PC-3 (cell line): ENCODE measurements at regions not wholly inside any gene's neighbourhood (a gene's known extent, or its start where the extent isn't known, plus 50 kb on each side); places are given as distances from the start of the nearest gene placed in this dataset.

Experiments used
- ATAC-seq: fragments of 200-7000 bp; cut with Tn5 transposase; 2 replicates; pipeline ENCODE4 v1.9.1; 2020; ENCODE audit warnings: mild to moderate bottlenecking, moderate library complexity
- BruUV-seq: library from RNA; stranded (reverse); fragments of 400-500 nt; replicated peaks from 2 replicates; lab custom pipeline; 2021; lab: Mats Ljungman, UMichigan
- CTCF ChIA-PET: fragments of 300-600 bp; sonication (Branson Sonifier 250); formaldehyde crosslinking; loops from one replicate; lab custom pipeline; 2022; ENCODE audit warnings: antibody characterized with exemption; lab: Charles Lee
- POLR2A ChIA-PET: fragments of 300-600 bp; sonication (Branson Sonifier 250); formaldehyde crosslinking; loops from one replicate; lab custom pipeline; 2022; ENCODE audit warnings: antibody characterized with exemption; ENCODE audit not compliant: unreplicated experiment; lab: Charles Lee
- DNase-seq: peaks from one replicate; pipeline ENCODE4 v3.0.0-alpha.2; 2015
- H2AFZ ChIP-seq: fragments of 300-600 bp; sonication (generic); 2 replicates; pipeline ENCODE4 v1.6.0; 2016; ENCODE audit warnings: antibody characterized with exemption, low read length
- H3F3A ChIP-seq: fragments of 300-600 bp; sonication (generic); one replicate; pipeline ENCODE4 v1.6.0; 2017; ENCODE audit warnings: antibody characterized with exemption, low read length, control low read depth, mild to moderate bottlenecking; ENCODE audit not compliant: unreplicated experiment
- H3K27ac ChIP-seq: fragments of 300-600 bp; sonication (generic); 2 replicates; pipeline ENCODE4 v1.5.1; 2016; ENCODE audit warnings: mild to moderate bottlenecking, low read length
- H3K27me3 ChIP-seq: fragments of 300-600 bp; sonication (generic); 2 replicates; pipeline ENCODE4 v1.6.1; 2016; ENCODE audit warnings: low read length, mixed read lengths
- H3K36me3 ChIP-seq: fragments of 300-600 bp; sonication (generic); 2 replicates; pipeline ENCODE4 v1.6.1; 2016; ENCODE audit warnings: low read depth, mixed run types, low read length, mixed read lengths
- H3K4me1 ChIP-seq: fragments of 300-600 bp; sonication (generic); 2 replicates; pipeline ENCODE4 v1.5.1; 2016; ENCODE audit warnings: low read length; ENCODE audit not compliant: insufficient read depth
- H3K4me2 ChIP-seq: fragments of 300-600 bp; sonication (generic); 2 replicates; pipeline ENCODE4 v1.6.0; 2016; ENCODE audit warnings: low read length
- H3K4me3 ChIP-seq: fragments of 300-600 bp; sonication (generic); 2 replicates; pipeline ENCODE4 v1.5.1; 2016; ENCODE audit warnings: mild to moderate bottlenecking, low read length, mixed read lengths
- H3K79me2 ChIP-seq: fragments of 300-600 bp; sonication (generic); 2 replicates; pipeline ENCODE4 v1.6.1; 2017; ENCODE audit warnings: low read length, mixed read lengths
- H3K9ac ChIP-seq: fragments of 300-600 bp; sonication (generic); 2 replicates; pipeline ENCODE4 v1.6.0; 2016; ENCODE audit warnings: mild to moderate bottlenecking, low read length
- H3K9me2 ChIP-seq: fragments of 300-600 bp; sonication (generic); replicated peaks from 2 replicates; pipeline ENCODE4 v1.6.1; 2016; ENCODE audit warnings: mixed run types, low read length, mixed read lengths
- H3K9me3 ChIP-seq: fragments of 300-600 bp; sonication (generic); 2 replicates; pipeline ENCODE4 v1.6.1; 2016; ENCODE audit warnings: low read length, mixed read lengths
- H4K20me1 ChIP-seq: fragments of 300-600 bp; sonication (generic); 2 replicates; pipeline ENCODE4 v1.6.1; 2016; ENCODE audit warnings: low read length, mixed read lengths
- EZH2 ChIP-seq: fragments of 300-600 bp; sonication (generic); IDR thresholded peaks from one replicate; pipeline ENCODE4 v1.6.1; 2017; ENCODE audit warnings: antibody characterized with exemption, mild to moderate bottlenecking, low read length; ENCODE audit not compliant: unreplicated experiment
- EZH2phosphoT487 ChIP-seq: fragments of 300-600 bp; sonication (generic); IDR thresholded peaks from 2 replicates; pipeline ENCODE4 v1.6.1; 2018; ENCODE audit warnings: mild to moderate bottlenecking, antibody characterized with exemption, low read length, borderline replicate concordance
- intact Hi-C: fragments of 100-400 bp; cut with micrococcal nuclease; formaldehyde crosslinking; loops from 2 replicates; pipeline ENCODE4 v1.9.0; 2023
- TF ChIP-seq, protein P1 (sequence below): fragments of 300-600 bp; sonication (generic); conservative IDR thresholded peaks from 2 replicates; pipeline ENCODE4 v1.5.1; 2017; ENCODE audit warnings: antibody characterized with exemption, low read depth, mild to moderate bottlenecking, low read length

GRCh38 chr16:85314512-85314971, 202.3 kb upstream of the CIBAR2 start:
- no peak overlapping the region for H3K4me3 ChIP-seq
- no TSS peak for BruUV-seq
- CTCF ChIA-PET = no interaction called here
- H3K4me2 ChIP-seq = no peak overlapping the region
- POLR2A ChIA-PET = no interaction called here
- ATAC-seq (no peak), DNase-seq (no peak)
- no peak overlapping the region for H2AFZ ChIP-seq
- no peaks in the 10 kb centered on the region for H3K9me3 ChIP-seq
- no peaks in the 10 kb centered on the region for H3K79me2 ChIP-seq
- H3K9ac ChIP-seq = no peak overlapping the region
- H3K9me2 ChIP-seq = no peaks in the 10 kb centered on the region
- no peaks in the 10 kb centered on the region for H3K27me3 ChIP-seq
- H3K36me3 ChIP-seq = no peaks in the 10 kb centered on the region
- no peaks in the 10 kb centered on the region for H4K20me1 ChIP-seq
- H3K4me1 ChIP-seq = no peaks in the 10 kb centered on the region
- intact Hi-C loops = no loop called here
- no peaks in the 10 kb centered on the region for H3F3A ChIP-seq
- TF ChIP-seq, protein P1, sequence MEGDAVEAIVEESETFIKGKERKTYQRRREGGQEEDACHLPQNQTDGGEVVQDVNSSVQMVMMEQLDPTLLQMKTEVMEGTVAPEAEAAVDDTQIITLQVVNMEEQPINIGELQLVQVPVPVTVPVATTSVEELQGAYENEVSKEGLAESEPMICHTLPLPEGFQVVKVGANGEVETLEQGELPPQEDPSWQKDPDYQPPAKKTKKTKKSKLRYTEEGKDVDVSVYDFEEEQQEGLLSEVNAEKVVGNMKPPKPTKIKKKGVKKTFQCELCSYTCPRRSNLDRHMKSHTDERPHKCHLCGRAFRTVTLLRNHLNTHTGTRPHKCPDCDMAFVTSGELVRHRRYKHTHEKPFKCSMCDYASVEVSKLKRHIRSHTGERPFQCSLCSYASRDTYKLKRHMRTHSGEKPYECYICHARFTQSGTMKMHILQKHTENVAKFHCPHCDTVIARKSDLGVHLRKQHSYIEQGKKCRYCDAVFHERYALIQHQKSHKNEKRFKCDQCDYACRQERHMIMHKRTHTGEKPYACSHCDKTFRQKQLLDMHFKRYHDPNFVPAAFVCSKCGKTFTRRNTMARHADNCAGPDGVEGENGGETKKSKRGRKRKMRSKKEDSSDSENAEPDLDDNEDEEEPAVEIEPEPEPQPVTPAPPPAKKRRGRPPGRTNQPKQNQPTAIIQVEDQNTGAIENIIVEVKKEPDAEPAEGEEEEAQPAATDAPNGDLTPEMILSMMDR = no peak
- TF ChIP-seq EZH2phosphoT487 = no peak
- TF ChIP-seq EZH2 = no peak
- no peak overlapping the region for H3K27ac ChIP-seq

- no peak overlapping the region for H3K9ac ChIP-seq
- H3K9me3 ChIP-seq = no peaks in the 10 kb centered on the region
- no peaks in the 10 kb centered on the region for H3K36me3 ChIP-seq
- H3K79me2 ChIP-seq = no peaks in the 10 kb centered on the region
- H3K27ac ChIP-seq = no peak overlapping the region
- no peaks in the 10 kb centered on the region for H3K9me2 ChIP-seq
- TF ChIP-seq, protein P1 = no peak
- no peak for TF ChIP-seq EZH2
- TF ChIP-seq EZH2phosphoT487 = no peak
- ATAC-seq = no peak
- POLR2A ChIA-PET = no interaction called here
- DNase-seq = no peak
- no TSS peak for BruUV-seq
- CTCF ChIA-PET = interaction anchor here (0.6 kb wide), 1 partner anchor 203 kb away, joined by 3 read pairs; the partner anchor contains the start of gene CIBAR2
- no peak overlapping the region for H3K4me2 ChIP-seq
- H3K4me1 ChIP-seq = no peaks in the 10 kb centered on the region
- H3K4me3 ChIP-seq = no peak overlapping the region
- no peaks in the 10 kb centered on the region for H4K20me1 ChIP-seq
- H3F3A ChIP-seq = no peaks in the 10 kb centered on the region
- intact Hi-C loops = no loop called here
- H2AFZ ChIP-seq = no peak overlapping the region
- H3K27me3 ChIP-seq = no peaks in the 10 kb centered on the region
Measured at GRCh38 chr16:85315866-85316265, 203.6 kb upstream of the CIBAR2 start.

GRCh38 chr16:85316321-85316919, 204.1 kb upstream of the CIBAR2 start:
- Histone ChIP-seq H3K9ac (no peak overlapping the region), H3K36me3 (no peaks in the 10 kb centered on the region), H3K4me1 (no peaks in the 10 kb centered on the region), H3K9me2 (no peaks in the 10 kb centered on the region), H3K79me2 (no peaks in the 10 kb centered on the region), H3K27me3 (no peaks in the 10 kb centered on the region), H2AFZ (no peak overlapping the region), H3K27ac (no peak overlapping the region), H3K9me3 (no peaks in the 10 kb centered on the region), H3K4me3 (no peak overlapping the region), H4K20me1 (no peaks in the 10 kb centered on the region), H3F3A (no peaks in the 10 kb centered on the region), H3K4me2 (no peak overlapping the region)
- TF ChIP-seq EZH2phosphoT487 = no peak
- TF ChIP-seq, protein P1 = peak; percentile 77
- ATAC-seq (peak; percentile 88), DNase-seq (peak; percentile 60)
- intact Hi-C loops = no loop called here
- POLR2A ChIA-PET = no interaction called here
- BruUV-seq = no TSS peak
- CTCF ChIA-PET = no interaction called here
